HuH-7.5 (cell line): ENCODE measurements at regions not wholly inside any gene's neighbourhood (a gene's known extent, or its start where the extent isn't known, plus 50 kb on each side); places are given as distances from the start of the nearest gene placed in this dataset.
"Not testable (repeated sequence)": the region's sequence is repeated elsewhere in the genome, so short reads cannot be mapped to it uniquely, and the experiment has no call there.

Experiments
- DNase-seq: peaks from one replicate; pipeline ENCODE4 v3.0.0; 2011; ENCODE audit warnings: low spot score

- no peak for DNase-seq
These were observed 68.3 kb downstream of the DYRK2 start for GRCh38 chr12:67716817-67717216.

- not testable (repeated sequence) for DNase-seq
These were observed 70.8 kb downstream of the DYRK2 start for GRCh38 chr12:67719303-67719702.

GRCh38 chr12:67720351-67720856 is 71.9 kb downstream of the DYRK2 start:
- DNase-seq = no peak

- no peak for DNase-seq
These were observed 72.7 kb downstream of the DYRK2 start for GRCh38 chr12:67721248-67721647.

GRCh38 chr12:67722296-67722695 is 73.8 kb downstream of the DYRK2 start:
- no peak for DNase-seq

- no peak for DNase-seq
These were observed 78.3 kb downstream of the DYRK2 start for GRCh38 chr12:67726868-67727267.

GRCh38 chr12:67727702-67728666 is 79.4 kb downstream of the DYRK2 start:
- no peak for DNase-seq

- no peak for DNase-seq
These were observed 84.3 kb downstream of the DYRK2 start for GRCh38 chr12:67732857-67733256.

- DNase-seq = no peak
These were observed 87.3 kb downstream of the DYRK2 start for GRCh38 chr12:67735868-67736267.

- no peak for DNase-seq
These were observed 92.2 kb downstream of the DYRK2 start for GRCh38 chr12:67740711-67741110.

GRCh38 chr12:67741270-67741669 is 92.7 kb downstream of the DYRK2 start:
- no peak for DNase-seq

- DNase-seq = no peak
These were observed 93.9 kb downstream of the DYRK2 start for GRCh38 chr12:67742461-67742860.

- peak; percentile 20 for DNase-seq
These were observed 99.6 kb downstream of the DYRK2 start for GRCh38 chr12:67747869-67748742.

GRCh38 chr12:67748743-67749040 is 100.1 kb downstream of the DYRK2 start:
- DNase-seq = peak; percentile 10

GRCh38 chr12:67750513-67751183 is 102.1 kb downstream of the DYRK2 start:
- DNase-seq = no peak

GRCh38 chr12:67751381-67751928 is 102.9 kb downstream of the DYRK2 start:
- no peak for DNase-seq

- no peak for DNase-seq
These were observed 103.7 kb downstream of the DYRK2 start for GRCh38 chr12:67752226-67752732.

- DNase-seq = no peak
These were observed 106.6 kb downstream of the DYRK2 start for GRCh38 chr12:67754933-67755697.

- DNase-seq = no peak
These were observed 109.1 kb downstream of the DYRK2 start for GRCh38 chr12:67757651-67758050.

GRCh38 chr12:67758119-67758518 is 109.6 kb downstream of the DYRK2 start:
- DNase-seq = no peak

GRCh38 chr12:67758521-67758920 is 110.0 kb downstream of the DYRK2 start:
- no peak for DNase-seq
